ENCODE measurements at regions not wholly inside any gene's neighbourhood (a gene's known extent, or its start where the extent isn't known, plus 50 kb on each side); places are given as distances from the start of the nearest gene placed in this dataset.
"Not testable (repeated sequence)": the region's sequence is repeated elsewhere in the genome, so short reads cannot be mapped to it uniquely, and the experiment has no call there.

- not testable (repeated sequence) for TF ChIP-seq EP300 (conservative IDR thresholded peaks at IDR 0.05; ENCODE audit: poor library complexity, severe bottlenecking); RAD21 (conservative IDR thresholded peaks at IDR 0.05); TAF1 (IDR thresholded peaks at IDR 0.05; ENCODE audit: low read depth); MXI1 (conservative IDR thresholded peaks at IDR 0.05; ENCODE audit: poor library complexity, severe bottlenecking); SMC3 (conservative IDR thresholded peaks at IDR 0.05; ENCODE audit: poor library complexity)
- TF ChIP-seq, protein P1, sequence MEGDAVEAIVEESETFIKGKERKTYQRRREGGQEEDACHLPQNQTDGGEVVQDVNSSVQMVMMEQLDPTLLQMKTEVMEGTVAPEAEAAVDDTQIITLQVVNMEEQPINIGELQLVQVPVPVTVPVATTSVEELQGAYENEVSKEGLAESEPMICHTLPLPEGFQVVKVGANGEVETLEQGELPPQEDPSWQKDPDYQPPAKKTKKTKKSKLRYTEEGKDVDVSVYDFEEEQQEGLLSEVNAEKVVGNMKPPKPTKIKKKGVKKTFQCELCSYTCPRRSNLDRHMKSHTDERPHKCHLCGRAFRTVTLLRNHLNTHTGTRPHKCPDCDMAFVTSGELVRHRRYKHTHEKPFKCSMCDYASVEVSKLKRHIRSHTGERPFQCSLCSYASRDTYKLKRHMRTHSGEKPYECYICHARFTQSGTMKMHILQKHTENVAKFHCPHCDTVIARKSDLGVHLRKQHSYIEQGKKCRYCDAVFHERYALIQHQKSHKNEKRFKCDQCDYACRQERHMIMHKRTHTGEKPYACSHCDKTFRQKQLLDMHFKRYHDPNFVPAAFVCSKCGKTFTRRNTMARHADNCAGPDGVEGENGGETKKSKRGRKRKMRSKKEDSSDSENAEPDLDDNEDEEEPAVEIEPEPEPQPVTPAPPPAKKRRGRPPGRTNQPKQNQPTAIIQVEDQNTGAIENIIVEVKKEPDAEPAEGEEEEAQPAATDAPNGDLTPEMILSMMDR (IDR thresholded peaks at IDR 0.05; ENCODE audit: poor library complexity, severe bottlenecking): not testable (repeated sequence)
- TF ChIP-seq, protein P2, sequence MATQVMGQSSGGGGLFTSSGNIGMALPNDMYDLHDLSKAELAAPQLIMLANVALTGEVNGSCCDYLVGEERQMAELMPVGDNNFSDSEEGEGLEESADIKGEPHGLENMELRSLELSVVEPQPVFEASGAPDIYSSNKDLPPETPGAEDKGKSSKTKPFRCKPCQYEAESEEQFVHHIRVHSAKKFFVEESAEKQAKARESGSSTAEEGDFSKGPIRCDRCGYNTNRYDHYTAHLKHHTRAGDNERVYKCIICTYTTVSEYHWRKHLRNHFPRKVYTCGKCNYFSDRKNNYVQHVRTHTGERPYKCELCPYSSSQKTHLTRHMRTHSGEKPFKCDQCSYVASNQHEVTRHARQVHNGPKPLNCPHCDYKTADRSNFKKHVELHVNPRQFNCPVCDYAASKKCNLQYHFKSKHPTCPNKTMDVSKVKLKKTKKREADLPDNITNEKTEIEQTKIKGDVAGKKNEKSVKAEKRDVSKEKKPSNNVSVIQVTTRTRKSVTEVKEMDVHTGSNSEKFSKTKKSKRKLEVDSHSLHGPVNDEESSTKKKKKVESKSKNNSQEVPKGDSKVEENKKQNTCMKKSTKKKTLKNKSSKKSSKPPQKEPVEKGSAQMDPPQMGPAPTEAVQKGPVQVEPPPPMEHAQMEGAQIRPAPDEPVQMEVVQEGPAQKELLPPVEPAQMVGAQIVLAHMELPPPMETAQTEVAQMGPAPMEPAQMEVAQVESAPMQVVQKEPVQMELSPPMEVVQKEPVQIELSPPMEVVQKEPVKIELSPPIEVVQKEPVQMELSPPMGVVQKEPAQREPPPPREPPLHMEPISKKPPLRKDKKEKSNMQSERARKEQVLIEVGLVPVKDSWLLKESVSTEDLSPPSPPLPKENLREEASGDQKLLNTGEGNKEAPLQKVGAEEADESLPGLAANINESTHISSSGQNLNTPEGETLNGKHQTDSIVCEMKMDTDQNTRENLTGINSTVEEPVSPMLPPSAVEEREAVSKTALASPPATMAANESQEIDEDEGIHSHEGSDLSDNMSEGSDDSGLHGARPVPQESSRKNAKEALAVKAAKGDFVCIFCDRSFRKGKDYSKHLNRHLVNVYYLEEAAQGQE (IDR thresholded peaks at IDR 0.05; ENCODE audit: borderline replicate concordance): not testable (repeated sequence)
These were observed 297.8 kb downstream of the POTED start for GRCh38 chr21:13907385-13907784.

All from neural cell (in vitro differentiated cells).